GM12878 (cell line): ENCODE measurements at regions not wholly inside any gene's neighbourhood (a gene's known extent, or its start where the extent isn't known, plus 50 kb on each side); places are given as distances from the start of the nearest gene placed in this dataset.

Experiments used
- BHLHE40 ChIP-seq, 2 experiments: fragments of 450-650 bp in 1 of 2; IDR thresholded peaks; 2 replicates each; pipeline ENCODE4 v1.6.1; 2011 to 2017; ENCODE audit warnings: low read depth in 2 of 2, borderline replicate concordance in 1 of 2, improper control_type of control experiment in 1 of 2, low read length in 1 of 2, mild to moderate bottlenecking in 1 of 2
- CEBPB ChIP-seq, 2 experiments: fragments of 150-350 bp in 1 of 2; IDR thresholded peaks; 2 replicates each; pipeline ENCODE4 v1.6.1; 2012 to 2014; ENCODE audit warnings: low read depth in 2 of 2, low read length in 2 of 2, borderline replicate concordance in 1 of 2, inconsistent platforms in 1 of 2
- CREB1 ChIP-seq: IDR thresholded peaks from 2 replicates; pipeline ENCODE4 v1.6.1; 2012; ENCODE audit warnings: low read depth, mild to moderate bottlenecking, inconsistent platforms
- KDM1A ChIP-seq: fragments of 200-600 bp; sonication (generic); IDR thresholded peaks from 2 replicates; pipeline ENCODE4 v1.6.1; 2016; ENCODE audit warnings: borderline replicate concordance
- POLR2AphosphoS5 ChIP-seq: IDR thresholded peaks from 2 replicates; pipeline ENCODE4 v1.6.1; 2011; ENCODE audit warnings: mild to moderate bottlenecking, low read length, inconsistent platforms
- SIN3A ChIP-seq: IDR thresholded peaks from 2 replicates; pipeline ENCODE4 v1.6.1; 2012; ENCODE audit warnings: low read depth, low read length, improper control_type of control experiment
- SP1 ChIP-seq: IDR thresholded peaks from one replicate; pipeline ENCODE4 v1.6.1; 2011; ENCODE audit warnings: low read depth, low read length
- SPI1 ChIP-seq: IDR thresholded peaks from 2 replicates; pipeline ENCODE4 v1.6.1; 2011; ENCODE audit warnings: low read depth, mild to moderate bottlenecking, low read length, moderate library complexity, borderline replicate concordance; ENCODE audit not compliant: insufficient read depth
- ZNF384 ChIP-seq: IDR thresholded peaks from 2 replicates; pipeline ENCODE4 v1.6.1; 2012; ENCODE audit warnings: low read depth, mild to moderate bottlenecking, low read length, improper control_type of control experiment, borderline replicate concordance
- TF ChIP-seq, protein P1 (sequence below): IDR thresholded peaks from 2 replicates; pipeline ENCODE4 v1.6.1; 2011; ENCODE audit warnings: low read depth, low read length, improper control_type of control experiment, borderline replicate concordance
- TF ChIP-seq, protein P2 (sequence below), 3 experiments: IDR thresholded peaks in 2 of 3; conservative IDR thresholded peaks in 1 of 3; 2 replicates each; pipeline ENCODE4 v1.5.1; 2011; ENCODE audit warnings: low read depth in 3 of 3, low read length in 3 of 3, mild to moderate bottlenecking in 3 of 3, control low read depth in 2 of 3, moderate library complexity in 2 of 3, inconsistent platforms in 1 of 3, mixed read lengths in 1 of 3; ENCODE audit not compliant: control insufficient read depth in 2 of 3, insufficient read depth in 1 of 3; ENCODE audit errors: extremely low read depth in 1 of 3
- TF ChIP-seq, protein P3 (sequence below): IDR thresholded peaks from 2 replicates; pipeline ENCODE4 v1.6.1; 2011; ENCODE audit warnings: low read depth, mild to moderate bottlenecking, low read length, moderate library complexity, borderline replicate concordance; ENCODE audit errors: extremely low read depth
- TF ChIP-seq, protein P4 (sequence below): IDR thresholded peaks from 2 replicates; pipeline ENCODE4 v1.6.1; 2012; ENCODE audit warnings: low read depth, low read length, improper control_type of control experiment

DNA sequence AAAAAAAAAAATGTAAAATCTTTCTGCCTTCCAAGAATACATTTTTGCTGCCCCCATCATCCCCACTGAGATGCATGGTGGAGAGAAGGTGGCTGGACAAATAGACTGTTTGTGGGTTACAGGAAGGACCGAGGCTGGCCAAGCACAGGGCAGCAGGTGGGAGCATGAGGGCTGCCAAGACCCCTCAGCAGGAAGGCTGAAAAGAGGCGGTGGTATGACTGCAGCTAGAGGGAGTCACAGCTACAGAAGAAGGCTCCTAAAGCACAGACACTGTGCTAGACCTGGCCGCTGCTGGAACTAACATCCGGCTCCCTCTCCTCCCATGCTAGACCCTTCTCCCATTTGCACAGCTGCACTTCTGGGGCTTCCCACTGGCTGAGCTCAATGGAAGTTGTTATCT is 289.6 kb downstream of the TCERG1L start:
- TF ChIP-seq, protein P1, sequence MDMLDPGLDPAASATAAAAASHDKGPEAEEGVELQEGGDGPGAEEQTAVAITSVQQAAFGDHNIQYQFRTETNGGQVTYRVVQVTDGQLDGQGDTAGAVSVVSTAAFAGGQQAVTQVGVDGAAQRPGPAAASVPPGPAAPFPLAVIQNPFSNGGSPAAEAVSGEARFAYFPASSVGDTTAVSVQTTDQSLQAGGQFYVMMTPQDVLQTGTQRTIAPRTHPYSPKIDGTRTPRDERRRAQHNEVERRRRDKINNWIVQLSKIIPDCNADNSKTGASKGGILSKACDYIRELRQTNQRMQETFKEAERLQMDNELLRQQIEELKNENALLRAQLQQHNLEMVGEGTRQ: no peak
- TF ChIP-seq POLR2AphosphoS5: no peak
- TF ChIP-seq, protein P2, sequence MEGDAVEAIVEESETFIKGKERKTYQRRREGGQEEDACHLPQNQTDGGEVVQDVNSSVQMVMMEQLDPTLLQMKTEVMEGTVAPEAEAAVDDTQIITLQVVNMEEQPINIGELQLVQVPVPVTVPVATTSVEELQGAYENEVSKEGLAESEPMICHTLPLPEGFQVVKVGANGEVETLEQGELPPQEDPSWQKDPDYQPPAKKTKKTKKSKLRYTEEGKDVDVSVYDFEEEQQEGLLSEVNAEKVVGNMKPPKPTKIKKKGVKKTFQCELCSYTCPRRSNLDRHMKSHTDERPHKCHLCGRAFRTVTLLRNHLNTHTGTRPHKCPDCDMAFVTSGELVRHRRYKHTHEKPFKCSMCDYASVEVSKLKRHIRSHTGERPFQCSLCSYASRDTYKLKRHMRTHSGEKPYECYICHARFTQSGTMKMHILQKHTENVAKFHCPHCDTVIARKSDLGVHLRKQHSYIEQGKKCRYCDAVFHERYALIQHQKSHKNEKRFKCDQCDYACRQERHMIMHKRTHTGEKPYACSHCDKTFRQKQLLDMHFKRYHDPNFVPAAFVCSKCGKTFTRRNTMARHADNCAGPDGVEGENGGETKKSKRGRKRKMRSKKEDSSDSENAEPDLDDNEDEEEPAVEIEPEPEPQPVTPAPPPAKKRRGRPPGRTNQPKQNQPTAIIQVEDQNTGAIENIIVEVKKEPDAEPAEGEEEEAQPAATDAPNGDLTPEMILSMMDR (IDR thresholded peaks at IDR 0.05 in 2 of 3, conservative IDR thresholded peaks at IDR 0.05 in 1 of 3; ENCODE audit: control insufficient read depth in 2 of 3, extremely low read depth in 1 of 3, insufficient read depth in 1 of 3, low read depth in 3 of 3, low read length in 3 of 3): no peak
- TF ChIP-seq SPI1: no peak
- TF ChIP-seq, protein P3, sequence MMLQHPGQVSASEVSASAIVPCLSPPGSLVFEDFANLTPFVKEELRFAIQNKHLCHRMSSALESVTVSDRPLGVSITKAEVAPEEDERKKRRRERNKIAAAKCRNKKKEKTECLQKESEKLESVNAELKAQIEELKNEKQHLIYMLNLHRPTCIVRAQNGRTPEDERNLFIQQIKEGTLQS: no peak
- TF ChIP-seq KDM1A: no peak
- no peak for TF ChIP-seq CEBPB (IDR thresholded peaks at IDR 0.05; ENCODE audit: borderline replicate concordance in 1 of 2, low read depth in 2 of 2, low read length in 2 of 2)
- no peak for TF ChIP-seq SIN3A
- no peak for TF ChIP-seq ZNF384
- no peak for TF ChIP-seq CREB1
- TF ChIP-seq SP1: no peak
- no peak for TF ChIP-seq BHLHE40 (IDR thresholded peaks at IDR 0.05; ENCODE audit: borderline replicate concordance in 1 of 2, low read depth in 2 of 2, low read length in 1 of 2)
- TF ChIP-seq, protein P4, sequence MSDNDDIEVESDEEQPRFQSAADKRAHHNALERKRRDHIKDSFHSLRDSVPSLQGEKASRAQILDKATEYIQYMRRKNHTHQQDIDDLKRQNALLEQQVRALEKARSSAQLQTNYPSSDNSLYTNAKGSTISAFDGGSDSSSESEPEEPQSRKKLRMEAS: no peak
